HT-29 (cell line): ENCODE measurements at regions not wholly inside any gene's neighbourhood (a gene's known extent, or its start where the extent isn't known, plus 50 kb on each side); places are given as distances from the start of the nearest gene placed in this dataset.

Source experiments
- DNase-seq: peaks from one replicate; pipeline ENCODE4 v3.0.0-alpha.2; 2015; ENCODE audit warnings: low spot score

GRCh38 chr7:27459021-27459730, 203.5 kb downstream of the HIBADH start:
- no peak for DNase-seq

DNA sequence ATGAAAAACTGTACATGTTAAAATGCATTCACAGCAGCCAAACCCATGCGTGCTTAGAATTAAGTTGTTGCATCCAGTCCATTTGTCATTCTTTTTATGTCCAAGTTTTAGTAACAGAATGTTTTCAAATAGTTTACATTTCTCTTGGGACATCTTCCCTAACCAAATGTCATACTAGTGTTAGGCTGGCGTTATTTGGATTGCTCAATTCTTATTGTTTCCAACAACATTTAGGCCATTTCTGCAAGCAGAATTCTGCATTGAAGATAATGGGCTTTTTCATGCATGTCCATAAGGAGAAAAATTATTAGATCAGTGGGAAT, 203.0 kb downstream of the HIBADH start:
- DNase-seq: no peak

DNA sequence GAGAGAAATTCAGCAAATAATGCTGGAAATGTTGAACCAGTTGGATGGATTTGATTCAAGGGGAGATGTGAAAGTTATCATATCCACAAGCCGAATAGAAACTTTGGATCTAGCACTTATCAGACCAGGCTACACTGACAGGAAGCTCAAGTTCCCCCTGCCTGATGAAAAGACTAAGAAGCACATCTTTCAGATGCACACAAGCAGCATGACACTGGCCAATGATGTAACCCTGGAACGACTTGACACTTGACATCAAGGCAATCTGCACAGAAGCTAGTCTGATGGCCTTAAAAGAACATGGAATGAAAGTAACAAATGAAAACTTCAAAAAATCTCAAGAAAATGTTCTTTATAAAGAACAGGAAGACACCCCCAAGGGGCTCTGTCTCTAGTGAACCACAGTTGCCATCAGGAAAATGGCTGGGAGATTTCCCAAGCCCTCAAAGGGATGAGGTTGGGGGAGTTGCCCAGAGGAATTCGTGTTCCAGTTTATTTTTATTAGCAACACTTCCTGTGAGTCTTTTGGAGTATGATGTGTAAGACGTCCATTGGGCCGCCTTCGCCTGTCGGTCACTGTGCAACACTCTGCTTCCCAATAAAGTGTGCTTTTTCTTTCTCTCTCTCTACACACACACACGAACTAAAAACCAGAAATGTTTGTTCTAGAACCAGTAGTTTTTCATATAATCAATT, 200.0 kb downstream of the HIBADH start:
- DNase-seq: no peak

GRCh38 chr7:27464970-27465369, 197.7 kb downstream of the HIBADH start:
- no peak for DNase-seq

GRCh38 chr7:27466703-27467102, 196.0 kb downstream of the HIBADH start:
- no peak for DNase-seq

GRCh38 chr7:27472043-27472442, 190.6 kb downstream of the HIBADH start:
- DNase-seq: no peak
